ENCODE measurements at regions not wholly inside any gene's neighbourhood (a gene's known extent, or its start where the extent isn't known, plus 50 kb on each side); places are given as distances from the start of the nearest gene placed in this dataset.
"Not testable (repeated sequence)": the region's sequence is repeated elsewhere in the genome, so short reads cannot be mapped to it uniquely, and the experiment has no call there.

DNA sequence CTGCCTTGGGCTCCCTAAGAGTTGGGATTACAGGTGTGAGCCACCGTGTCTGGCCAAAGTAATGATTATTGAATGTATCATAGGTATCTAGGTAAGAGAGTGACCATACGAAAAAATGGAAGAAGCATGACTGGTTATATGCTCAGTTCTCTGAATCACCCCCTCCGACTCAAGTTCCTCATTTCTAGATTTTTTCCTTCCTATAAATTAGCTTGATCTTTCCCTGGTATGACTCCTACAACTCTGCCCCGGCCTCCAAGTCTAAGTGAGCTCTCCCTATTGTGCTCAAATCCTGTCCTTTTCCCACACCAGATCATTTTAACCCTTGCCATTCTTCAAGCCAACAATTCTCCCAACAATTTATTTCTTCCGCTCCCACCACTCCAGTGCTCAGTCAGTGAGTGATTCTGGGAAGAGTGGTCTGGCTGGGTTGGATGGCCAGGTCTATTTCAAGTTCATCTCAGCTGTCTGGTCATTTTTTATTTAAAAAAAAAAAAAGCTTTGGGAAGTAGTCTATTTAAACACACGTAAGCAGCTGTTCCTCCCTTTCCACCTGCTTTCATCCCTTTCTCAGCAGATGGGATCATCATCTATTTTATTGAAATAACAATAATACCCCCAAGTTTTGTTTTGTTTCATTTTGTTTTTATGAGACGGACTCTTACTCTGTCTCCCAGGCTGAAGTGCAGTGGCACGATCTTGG is 120.2 kb upstream of the HS3ST2 start:
- TF ChIP-seq, protein P1, sequence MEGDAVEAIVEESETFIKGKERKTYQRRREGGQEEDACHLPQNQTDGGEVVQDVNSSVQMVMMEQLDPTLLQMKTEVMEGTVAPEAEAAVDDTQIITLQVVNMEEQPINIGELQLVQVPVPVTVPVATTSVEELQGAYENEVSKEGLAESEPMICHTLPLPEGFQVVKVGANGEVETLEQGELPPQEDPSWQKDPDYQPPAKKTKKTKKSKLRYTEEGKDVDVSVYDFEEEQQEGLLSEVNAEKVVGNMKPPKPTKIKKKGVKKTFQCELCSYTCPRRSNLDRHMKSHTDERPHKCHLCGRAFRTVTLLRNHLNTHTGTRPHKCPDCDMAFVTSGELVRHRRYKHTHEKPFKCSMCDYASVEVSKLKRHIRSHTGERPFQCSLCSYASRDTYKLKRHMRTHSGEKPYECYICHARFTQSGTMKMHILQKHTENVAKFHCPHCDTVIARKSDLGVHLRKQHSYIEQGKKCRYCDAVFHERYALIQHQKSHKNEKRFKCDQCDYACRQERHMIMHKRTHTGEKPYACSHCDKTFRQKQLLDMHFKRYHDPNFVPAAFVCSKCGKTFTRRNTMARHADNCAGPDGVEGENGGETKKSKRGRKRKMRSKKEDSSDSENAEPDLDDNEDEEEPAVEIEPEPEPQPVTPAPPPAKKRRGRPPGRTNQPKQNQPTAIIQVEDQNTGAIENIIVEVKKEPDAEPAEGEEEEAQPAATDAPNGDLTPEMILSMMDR (IDR thresholded peaks at IDR 0.05; ENCODE audit: insufficient read depth, low read length), result no peak
- no peak overlapping the region for H3K4me3 ChIP-seq (ENCODE audit: low read depth, low read length)
- no peak for DNase-seq (ENCODE audit: low read depth)

DNA sequence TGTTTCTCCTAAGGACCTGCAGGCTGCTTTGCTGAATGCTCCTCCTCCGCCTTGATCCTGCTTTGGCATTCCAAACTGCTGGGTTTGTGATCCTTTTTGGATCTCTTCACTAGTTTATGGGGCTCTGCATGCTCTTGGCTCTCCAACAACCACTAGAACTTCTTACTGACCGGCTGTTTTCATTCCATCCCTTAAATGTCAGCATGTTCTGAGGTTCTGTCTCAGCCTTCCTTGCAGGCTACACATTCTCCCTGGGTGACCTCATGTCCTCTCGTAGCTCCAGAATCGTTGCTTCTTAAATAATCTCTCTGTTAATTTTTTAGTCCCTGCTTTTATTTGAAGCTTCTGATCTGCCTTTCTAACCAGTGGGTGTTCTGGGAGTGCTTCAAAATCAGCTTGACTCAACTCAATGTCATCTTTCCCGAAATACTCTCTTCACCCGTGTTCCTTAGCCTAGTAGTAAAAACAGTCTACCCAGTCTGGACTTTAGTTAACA is 119.0 kb upstream of the HS3ST2 start:
- TF ChIP-seq, protein P1 (IDR thresholded peaks at IDR 0.05; ENCODE audit: insufficient read depth, low read length), result no peak
- H3K4me3 ChIP-seq (ENCODE audit: low read depth, low read length), result peak overlapping the region; percentile 28
- DNase-seq (ENCODE audit: low read depth), result peak; percentile 80

DNA sequence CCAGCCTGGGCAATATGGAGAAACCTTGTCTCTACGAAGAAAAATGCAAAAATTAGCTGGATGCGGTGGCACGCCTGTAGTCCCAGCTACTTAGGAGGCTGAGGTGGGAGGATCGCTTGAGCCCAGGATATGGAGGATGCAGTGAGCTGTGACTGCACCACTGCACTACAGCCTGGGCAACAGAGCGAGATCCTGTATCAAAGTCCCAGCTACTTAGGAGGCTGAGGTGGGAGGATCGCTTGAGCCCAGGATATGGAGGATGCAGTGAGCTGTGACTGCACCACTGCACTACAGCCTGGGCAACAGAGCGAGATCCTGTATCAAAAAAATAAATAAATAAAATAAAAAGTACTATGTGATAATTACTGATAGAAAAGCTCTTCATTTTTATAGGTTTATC is 118.2 kb upstream of the HS3ST2 start:
- not testable (repeated sequence) for DNase-seq (ENCODE audit: low read depth); H3K4me3 ChIP-seq (ENCODE audit: low read depth, low read length)

DNA sequence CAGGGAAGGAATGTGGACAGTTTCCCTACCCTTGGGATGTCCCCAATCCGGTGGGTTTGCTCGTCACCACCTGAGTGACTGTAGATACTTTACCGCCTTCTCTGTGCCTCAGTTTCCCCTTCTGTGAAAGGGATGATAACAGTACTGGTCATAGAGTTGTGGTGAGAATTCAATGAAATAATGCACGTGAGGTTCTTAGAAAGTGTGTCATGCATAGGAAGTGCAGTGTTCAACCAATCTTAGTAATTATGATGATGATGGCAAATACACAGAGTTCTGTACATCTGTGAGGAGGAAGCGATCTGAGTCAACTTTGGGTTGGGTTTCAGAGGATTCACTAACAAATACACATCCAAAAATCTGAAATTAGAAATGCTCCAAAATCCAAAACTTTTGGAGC is 114.6 kb upstream of the HS3ST2 start:
- no peak overlapping the region for H3K4me3 ChIP-seq (ENCODE audit: low read depth, low read length)
- no peak for DNase-seq (ENCODE audit: low read depth)
- TF ChIP-seq, protein P1 (IDR thresholded peaks at IDR 0.05; ENCODE audit: insufficient read depth, low read length), result no peak

DNA sequence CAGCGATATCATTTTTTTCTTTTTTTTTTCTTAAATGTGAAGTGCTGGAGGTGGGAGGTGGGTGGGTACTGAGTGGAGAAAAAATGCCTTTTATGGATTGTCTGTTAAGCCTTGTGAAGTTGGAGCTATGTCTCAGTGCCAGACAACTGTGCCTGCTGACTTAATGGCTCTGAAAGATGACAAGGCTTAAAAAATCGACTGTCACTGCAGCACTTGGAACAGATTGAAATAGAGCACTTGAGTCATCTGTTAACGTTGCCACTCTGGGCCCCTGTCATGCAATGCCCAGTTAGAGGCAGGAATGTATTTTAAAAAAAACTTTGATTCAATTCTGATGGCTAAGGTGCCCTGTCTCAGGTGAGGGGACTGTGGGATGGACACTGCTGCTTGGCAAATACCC is 108.2 kb upstream of the HS3ST2 start:
- DNase-seq (ENCODE audit: low read depth), result no peak
- H3K4me3 ChIP-seq (ENCODE audit: low read depth, low read length), result no peak overlapping the region
- TF ChIP-seq, protein P1 (IDR thresholded peaks at IDR 0.05; ENCODE audit: insufficient read depth, low read length), result no peak

DNA sequence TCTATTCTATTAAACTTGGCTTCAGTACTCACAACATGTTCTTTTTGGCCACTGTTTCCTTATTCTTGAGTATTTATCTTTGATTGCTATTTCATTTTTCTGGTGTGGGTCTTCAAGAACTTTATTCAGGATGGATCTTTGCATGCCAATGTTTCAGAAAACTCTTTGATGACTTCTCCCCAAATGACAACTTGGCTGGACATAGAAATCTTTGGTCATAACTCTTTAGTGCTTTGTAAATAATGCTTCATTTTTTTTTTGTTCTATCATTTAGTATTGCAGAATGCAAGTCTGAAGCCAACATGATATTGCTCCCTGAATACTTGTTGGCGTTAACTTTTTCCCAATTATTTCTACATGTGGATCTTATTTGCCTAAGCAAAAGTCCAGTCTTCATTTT is 103.6 kb upstream of the HS3ST2 start:
- no peak for DNase-seq (ENCODE audit: low read depth)
- H3K4me3 ChIP-seq (ENCODE audit: low read depth, low read length), result no peak overlapping the region
- TF ChIP-seq, protein P1 (IDR thresholded peaks at IDR 0.05; ENCODE audit: insufficient read depth, low read length), result no peak

DNA sequence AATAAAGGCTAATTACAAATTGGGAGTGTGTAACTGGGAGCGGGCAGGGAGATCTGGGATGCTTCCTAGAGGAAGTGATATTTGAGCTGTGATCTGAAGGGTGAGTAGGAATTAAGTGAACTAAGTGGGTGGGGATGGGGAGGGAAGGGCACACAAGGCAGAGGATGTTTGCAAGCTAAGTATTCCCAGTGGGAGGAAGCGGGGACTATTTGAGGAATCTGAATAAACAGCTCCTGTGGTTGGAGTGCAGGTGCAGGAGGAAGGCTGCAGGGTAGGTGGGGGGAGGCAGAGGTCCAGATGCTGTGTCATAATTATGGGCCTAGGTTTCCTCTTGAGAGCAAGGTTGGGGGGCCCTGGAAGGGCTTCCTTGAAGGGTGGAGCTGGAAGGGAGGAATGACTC is 102.1 kb upstream of the HS3ST2 start:
- no peak overlapping the region for H3K4me3 ChIP-seq (ENCODE audit: low read depth, low read length)
- no peak for DNase-seq (ENCODE audit: low read depth)
- TF ChIP-seq, protein P1 (IDR thresholded peaks at IDR 0.05; ENCODE audit: insufficient read depth, low read length), result no peak

All from fibroblast of the aortic adventitia (primary cell).